HG03469 (cell line): ENCODE measurements at regions not wholly inside any gene's neighbourhood (a gene's known extent, or its start where the extent isn't known, plus 50 kb on each side); places are given as distances from the start of the nearest gene placed in this dataset.

Experiments used
- ATAC-seq: cut with Tn5 transposase; IDR thresholded peaks from one replicate; pipeline ENCODE4 v1.9.1; 2021; ENCODE audit warnings: mild to moderate bottlenecking, moderate library complexity, moderate number of reproducible peaks; ENCODE audit not compliant: unreplicated experiment

GRCh38 chr14:61940666-61941420 lies 178.6 kb downstream of the SNAPC1 start:
- ATAC-seq, result no peak

DNA sequence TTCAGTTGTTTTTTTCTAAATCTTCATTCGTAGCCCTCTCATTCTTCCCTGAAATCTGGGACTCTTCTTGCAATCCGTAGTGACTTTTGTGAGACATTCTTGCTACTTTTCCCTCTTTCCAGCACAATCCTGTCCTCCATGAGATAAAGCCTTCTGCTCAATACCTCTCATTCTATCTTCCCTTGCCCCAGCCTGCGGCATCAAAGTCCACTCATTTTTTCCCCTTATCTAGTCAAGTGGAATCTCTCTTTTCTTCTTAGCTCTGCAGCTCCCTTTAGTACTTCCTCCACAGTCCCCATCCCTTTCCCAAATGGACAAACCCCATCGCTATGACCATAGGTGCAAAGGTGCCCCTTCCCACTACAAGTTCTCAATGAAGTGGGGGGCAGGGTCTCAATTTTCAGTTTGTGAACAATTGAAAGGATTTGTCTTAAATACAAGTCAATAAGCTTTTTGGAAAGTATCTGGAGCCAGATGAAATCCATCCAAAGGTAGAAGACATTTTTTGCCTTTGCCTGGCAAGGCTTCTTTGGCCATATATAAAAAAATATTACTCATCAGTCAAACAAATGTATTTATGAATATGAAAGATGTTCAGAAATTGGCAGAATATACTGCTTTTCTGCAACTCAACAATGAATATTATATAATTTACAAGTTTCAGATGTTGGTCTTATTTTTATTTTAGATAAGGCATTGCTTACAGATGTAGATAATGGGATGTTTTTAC lies 179.4 kb downstream of the SNAPC1 start:
- no peak for ATAC-seq

DNA sequence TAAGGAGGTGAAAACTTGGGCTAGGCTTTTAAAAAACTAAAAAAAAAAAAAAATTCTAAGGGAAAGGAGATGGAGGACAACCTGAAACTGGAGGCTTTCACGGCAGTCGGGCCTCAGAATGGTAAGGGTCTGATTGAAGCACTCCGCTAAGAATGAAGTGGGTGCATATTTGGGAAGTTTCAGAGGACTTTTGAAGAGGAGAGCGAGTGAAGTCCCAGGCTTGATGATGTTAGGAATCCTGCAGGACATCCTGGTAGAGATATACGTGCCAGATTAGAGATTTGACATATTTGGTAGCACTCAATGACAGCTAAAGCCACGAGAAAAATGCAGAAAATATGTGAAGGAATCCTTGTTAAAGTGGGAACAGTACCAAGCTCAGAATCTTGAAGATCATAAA lies 186.2 kb downstream of the SNAPC1 start:
- no peak for ATAC-seq

DNA sequence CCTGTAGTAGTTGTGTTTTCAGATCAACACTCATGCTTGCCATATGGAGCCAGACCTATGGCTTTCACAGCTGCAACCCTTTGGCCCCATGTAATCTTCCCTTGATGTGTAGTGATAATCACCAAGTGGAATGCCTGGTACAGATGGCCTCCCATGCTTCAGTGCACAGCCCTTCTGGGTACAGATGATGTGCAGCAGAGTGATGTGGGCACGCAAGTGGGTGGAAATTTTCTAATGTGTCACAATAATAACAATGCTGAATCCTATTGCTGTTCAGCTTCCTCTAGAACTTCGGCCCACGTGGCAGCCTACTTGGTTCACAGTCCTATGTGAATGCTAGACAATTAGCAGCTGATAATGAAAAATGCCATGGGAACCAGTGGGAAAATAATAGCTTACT lies 188.1 kb downstream of the SNAPC1 start:
- ATAC-seq, result no peak

- ATAC-seq, result no peak
Measured at GRCh38 chr14:61953602-61954001, 191.4 kb downstream of the SNAPC1 start.

- no peak for ATAC-seq
Measured at GRCh38 chr14:61954306-61954705, 192.1 kb downstream of the SNAPC1 start.

GRCh38 chr14:61956517-61956916 lies 194.3 kb downstream of the SNAPC1 start:
- ATAC-seq, result no peak

- no peak for ATAC-seq
Measured at GRCh38 chr14:61959348-61959747, 197.1 kb downstream of the SNAPC1 start.

- ATAC-seq, result no peak
Measured at GRCh38 chr14:61961369-61961768, 199.1 kb downstream of the SNAPC1 start.

GRCh38 chr14:61963926-61964325 lies 201.7 kb downstream of the SNAPC1 start:
- ATAC-seq, result no peak

DNA sequence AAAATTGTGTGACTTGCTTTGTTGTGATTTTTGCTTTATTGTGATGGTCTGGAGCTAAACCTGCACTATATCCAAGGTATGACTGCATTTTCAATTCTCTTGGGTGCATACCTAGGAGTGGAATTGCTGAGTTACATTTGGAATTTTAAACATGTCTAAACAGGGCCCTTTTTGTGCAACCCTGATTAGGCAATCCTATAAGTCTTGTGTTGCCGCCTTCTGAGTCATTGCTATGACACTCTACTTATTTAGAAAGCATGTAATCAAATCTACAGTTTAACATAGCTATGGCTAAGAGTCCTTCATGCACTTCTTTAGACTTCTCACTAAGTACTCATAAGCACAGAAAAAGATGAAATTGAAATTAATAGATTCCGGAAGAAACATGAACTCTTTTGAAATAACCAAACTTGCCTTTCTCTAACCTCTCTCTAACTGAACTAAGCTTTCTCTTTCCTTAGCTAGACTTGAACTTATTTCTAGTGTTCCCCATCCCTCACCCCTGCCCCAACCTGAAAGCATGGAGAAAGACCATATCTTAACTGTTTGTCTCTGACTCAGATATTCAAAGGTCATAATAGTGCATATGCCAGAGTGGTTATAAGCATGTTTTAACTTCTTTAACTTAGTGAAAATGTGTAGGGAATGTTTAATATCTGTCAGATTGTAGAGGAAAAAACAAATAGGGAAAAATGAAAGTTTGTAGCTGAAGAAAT lies 203.0 kb downstream of the SNAPC1 start:
- ATAC-seq, result no peak

GRCh38 chr14:61968207-61968606 lies 206.0 kb downstream of the SNAPC1 start:
- no peak for ATAC-seq

DNA sequence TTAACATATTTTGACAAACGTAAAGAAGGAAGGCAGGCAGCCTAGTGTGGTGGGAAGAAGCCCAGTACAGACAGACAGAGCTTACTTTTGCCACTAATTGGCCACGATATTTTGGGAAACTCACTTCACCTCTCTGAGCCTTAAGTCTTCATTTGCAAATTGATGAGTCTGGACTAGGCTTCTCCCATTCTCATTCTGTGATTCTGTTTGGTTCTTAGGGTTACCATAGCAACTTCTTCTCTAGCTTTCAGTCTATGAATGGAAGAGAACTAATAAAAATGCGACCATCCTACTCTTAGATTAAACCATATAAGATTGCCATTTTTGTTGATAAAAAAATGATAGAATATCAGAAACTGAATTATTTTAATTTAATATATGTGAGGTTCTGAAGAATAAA lies 210.5 kb downstream of the SNAPC1 start:
- no peak for ATAC-seq

DNA sequence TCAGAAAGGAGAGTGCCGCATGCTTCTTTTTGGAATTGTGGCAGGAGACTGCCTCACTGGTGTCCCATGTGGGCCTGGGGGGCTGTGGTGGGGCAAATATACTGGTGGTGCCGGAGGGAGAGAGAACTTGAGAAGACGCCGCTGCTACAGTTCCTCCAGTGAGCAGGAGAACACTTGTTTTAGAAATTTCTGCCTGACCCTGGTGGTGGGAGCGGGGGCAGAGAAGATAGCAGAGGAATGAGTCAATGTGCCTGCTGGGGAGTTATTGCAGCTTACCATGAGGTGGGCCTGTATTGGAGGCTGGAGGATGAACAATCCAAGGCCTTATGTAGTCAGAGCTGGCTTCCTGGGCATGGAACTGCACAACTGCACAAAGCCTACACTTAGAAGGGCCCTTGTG lies 211.8 kb downstream of the SNAPC1 start:
- ATAC-seq, result no peak

DNA sequence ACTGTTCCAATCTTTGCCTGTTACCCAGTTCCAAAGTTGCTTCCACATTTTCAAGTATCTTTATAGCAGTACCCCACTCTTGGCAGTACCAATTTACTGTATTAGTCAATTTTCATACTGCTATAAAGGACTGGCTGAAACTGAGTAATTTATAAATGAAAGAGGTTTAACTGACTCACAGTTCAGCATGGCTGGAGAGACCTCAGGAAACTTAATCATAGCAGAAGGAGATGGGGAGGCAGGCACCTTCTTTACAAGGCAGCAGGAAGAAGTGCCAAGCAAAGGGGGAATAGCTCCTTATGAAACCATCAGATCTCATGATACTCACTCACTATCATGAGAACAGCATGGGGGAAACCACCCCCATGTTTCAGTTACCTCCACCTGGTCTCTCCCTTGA lies 215.0 kb downstream of the SNAPC1 start:
- no peak for ATAC-seq

DNA sequence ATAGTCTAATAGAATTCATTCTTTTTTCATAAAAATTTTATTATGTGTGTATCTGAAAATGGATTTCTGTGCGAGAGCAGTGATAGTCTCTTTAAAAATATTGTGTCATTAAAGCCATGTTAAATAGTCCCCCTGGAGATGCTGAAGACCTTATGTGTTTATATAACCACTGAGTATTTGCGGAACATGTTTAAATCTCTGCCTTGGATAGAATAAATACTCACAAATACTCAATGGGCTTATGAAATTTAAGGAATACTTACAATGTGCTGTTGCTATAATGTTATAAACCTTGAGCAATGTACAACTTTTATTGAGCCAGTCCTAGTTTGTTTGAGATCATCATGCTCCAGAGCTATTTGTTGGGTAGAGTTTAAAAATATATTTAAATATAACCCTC lies 226.0 kb downstream of the SNAPC1 start:
- ATAC-seq, result no peak

- no peak for ATAC-seq
Measured at GRCh38 chr14:61992139-61992538, 229.9 kb downstream of the SNAPC1 start.

GRCh38 chr14:61992926-61993325 lies 230.7 kb downstream of the SNAPC1 start:
- ATAC-seq, result no peak

DNA sequence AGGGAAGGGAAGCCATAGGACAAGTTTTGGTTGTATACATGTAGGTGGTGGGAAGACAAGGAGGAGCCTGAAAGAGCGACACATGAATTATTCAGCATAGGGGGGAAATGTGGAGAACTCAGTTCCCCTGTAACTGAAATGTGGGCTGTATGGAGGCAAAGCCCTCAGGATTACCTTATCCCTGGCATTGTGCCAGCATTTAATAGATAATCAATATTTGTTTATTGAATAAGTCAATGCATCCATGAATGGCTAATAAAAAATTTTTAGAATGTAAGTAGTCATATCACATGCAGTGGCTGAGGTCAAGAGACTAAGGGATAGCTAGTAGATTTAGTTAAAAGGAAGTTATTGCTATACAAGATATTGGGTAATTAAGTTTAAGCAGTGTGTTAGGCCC lies 232.4 kb downstream of the SNAPC1 start:
- ATAC-seq, result no peak

GRCh38 chr14:61996753-61997152 lies 234.5 kb downstream of the SNAPC1 start:
- no peak for ATAC-seq

- ATAC-seq, result no peak
Measured at GRCh38 chr14:61997161-61997560, 234.9 kb downstream of the SNAPC1 start.

DNA sequence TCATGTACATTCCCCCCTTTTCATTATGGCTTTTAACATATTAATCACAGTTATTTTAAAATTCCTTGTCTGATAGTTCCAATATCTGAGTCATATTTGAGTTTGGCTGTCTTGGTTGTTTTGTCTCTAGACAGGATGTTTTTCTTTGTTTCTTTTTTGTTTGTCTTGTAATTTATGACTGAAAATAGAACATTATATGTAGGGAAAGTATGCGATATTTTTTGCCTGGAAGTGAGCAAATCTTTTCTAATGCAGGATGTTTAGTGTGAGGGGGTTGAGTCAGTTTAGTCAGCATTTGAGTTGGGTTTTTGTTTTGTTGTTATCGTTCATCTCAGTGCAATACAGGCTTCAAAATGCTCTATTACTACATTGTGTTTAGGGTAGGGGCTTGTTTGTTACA lies 239.7 kb downstream of the SNAPC1 start:
- no peak for ATAC-seq
